ENCODE measurements at regions not wholly inside any gene's neighbourhood (a gene's known extent, or its start where the extent isn't known, plus 50 kb on each side); places are given as distances from the start of the nearest gene placed in this dataset.
"Not testable (repeated sequence)": the region's sequence is repeated elsewhere in the genome, so short reads cannot be mapped to it uniquely, and the experiment has no call there.

DNA sequence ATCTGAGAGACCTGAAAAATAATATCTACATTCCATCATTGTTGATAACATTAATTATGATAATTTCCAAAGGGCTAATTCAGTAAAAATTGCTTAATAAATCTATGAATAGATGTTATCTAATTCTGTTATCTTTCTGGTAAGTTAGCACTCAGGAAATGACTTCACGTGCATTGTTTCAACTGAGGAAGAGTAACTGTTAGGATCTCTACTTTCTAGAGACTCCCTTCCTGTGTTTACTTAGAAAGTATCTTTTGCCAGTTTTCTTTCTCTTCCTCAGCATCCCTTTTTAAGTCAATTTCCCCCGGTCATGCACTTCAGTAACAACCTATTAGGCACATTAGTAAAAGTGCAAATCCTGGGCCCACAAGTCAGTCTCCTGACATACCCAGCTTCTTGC is 231.1 kb upstream of the NOTCH2NLA start:
- H4K20me1 ChIP-seq (replicated peaks; ENCODE audit: control insufficient read depth, insufficient read depth, low read length); in situ Hi-C loops (cut with MboI); DNase-seq (ENCODE audit: extremely low read depth in 1 of 4, low spot score in 3 of 4); H3K9ac ChIP-seq (ENCODE audit: insufficient read depth in 1 of 2, low read depth in 2 of 2, low read length in 2 of 2); CTCF ChIA-PET (ENCODE audit: low intra/inter-chr PET ratio); H3K4me2 ChIP-seq (ENCODE audit: insufficient read depth, low read length); POLR2A ChIA-PET; H3K4me3 ChIP-seq; H3K9me3 ChIP-seq (replicated peaks; ENCODE audit: control insufficient read depth, insufficient read depth, low read depth, low read length); FAIRE-seq; H3K4me1 ChIP-seq (replicated peaks in 1 of 2; ENCODE audit: control insufficient read depth in 2 of 2, insufficient read depth in 2 of 2, low read length in 2 of 2); ATAC-seq; H3K79me2 ChIP-seq (ENCODE audit: control insufficient read depth, insufficient read depth, low read length); intact Hi-C loops (cut with micrococcal nuclease); H3K9me1 ChIP-seq (ENCODE audit: control insufficient read depth, insufficient read depth, low read length); BruUV-seq (replicated peaks); H3K36me3 ChIP-seq (ENCODE audit: control insufficient read depth, insufficient read depth, low read length); H3K27me3 ChIP-seq (ENCODE audit: control insufficient read depth in 2 of 2, insufficient read depth in 2 of 2, low read length in 2 of 2); H2AFZ ChIP-seq (ENCODE audit: low read depth, low read length); H3K27ac ChIP-seq (ENCODE audit: extremely low read depth, low read depth, low read length): not testable (repeated sequence)
- no CpG with 5 or more reads among the region's 2 CpGs for WGBS (ENCODE audit: insufficient coverage, low coverage, missing lambda C conversion rate)

DNA sequence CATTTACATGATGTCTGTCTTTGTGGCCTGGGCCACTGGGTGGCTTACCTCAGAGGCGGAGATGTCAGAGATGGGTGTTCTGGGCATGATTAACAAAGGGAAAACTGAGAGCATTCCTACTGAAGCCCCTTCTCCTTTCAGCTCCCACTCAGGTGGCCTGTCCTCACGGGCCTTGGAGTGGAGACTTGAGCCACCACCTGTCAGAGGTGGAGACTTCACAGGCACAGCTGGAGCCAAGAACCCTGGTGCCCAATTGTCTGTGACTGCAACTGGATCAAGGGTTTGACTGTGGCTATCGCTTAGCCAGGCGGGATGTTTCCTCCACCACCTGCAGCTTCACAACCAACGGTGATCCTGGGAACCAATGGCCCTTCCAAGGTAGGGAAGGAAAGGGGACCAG is 230.5 kb upstream of the NOTCH2NLA start:
- CTCF ChIA-PET (ENCODE audit: low intra/inter-chr PET ratio); H3K4me2 ChIP-seq (ENCODE audit: insufficient read depth, low read length); H4K20me1 ChIP-seq (replicated peaks; ENCODE audit: control insufficient read depth, insufficient read depth, low read length); FAIRE-seq; in situ Hi-C loops (cut with MboI); DNase-seq (ENCODE audit: extremely low read depth in 1 of 4, low spot score in 3 of 4); H3K9ac ChIP-seq (ENCODE audit: insufficient read depth in 1 of 2, low read depth in 2 of 2, low read length in 2 of 2); H3K4me1 ChIP-seq (replicated peaks in 1 of 2; ENCODE audit: control insufficient read depth in 2 of 2, insufficient read depth in 2 of 2, low read length in 2 of 2); H3K4me3 ChIP-seq; intact Hi-C loops (cut with micrococcal nuclease); H3K9me1 ChIP-seq (ENCODE audit: control insufficient read depth, insufficient read depth, low read length); H3K27ac ChIP-seq (ENCODE audit: extremely low read depth, low read depth, low read length); H3K36me3 ChIP-seq (ENCODE audit: control insufficient read depth, insufficient read depth, low read length); H3K27me3 ChIP-seq (ENCODE audit: control insufficient read depth in 2 of 2, insufficient read depth in 2 of 2, low read length in 2 of 2); H2AFZ ChIP-seq (ENCODE audit: low read depth, low read length); POLR2A ChIA-PET; H3K79me2 ChIP-seq (ENCODE audit: control insufficient read depth, insufficient read depth, low read length); H3K9me3 ChIP-seq (replicated peaks; ENCODE audit: control insufficient read depth, insufficient read depth, low read depth, low read length); BruUV-seq (replicated peaks); ATAC-seq: not testable (repeated sequence)
- WGBS (ENCODE audit: insufficient coverage, low coverage, missing lambda C conversion rate), result 4% methylated on average over 3 of the region's 5 CpGs

DNA sequence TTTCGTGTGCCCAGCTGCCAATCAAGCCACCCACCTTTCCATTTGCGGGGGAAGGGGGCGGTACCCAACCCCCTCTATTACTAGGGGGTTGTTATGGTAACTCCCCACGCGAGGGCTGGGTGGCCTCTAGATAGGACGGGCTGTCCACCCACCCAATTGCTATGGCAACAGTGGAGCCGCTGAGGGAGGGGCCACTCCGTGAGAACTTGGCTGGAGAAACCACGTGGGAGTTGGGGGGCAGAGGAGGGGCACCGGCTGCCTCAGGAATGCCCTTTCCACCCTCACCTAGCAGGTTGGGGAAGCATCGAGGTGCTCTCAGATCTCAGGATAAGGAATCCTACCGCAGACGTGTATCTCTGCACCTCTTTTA is 220.0 kb upstream of the NOTCH2NLA start:
- intact Hi-C loops (cut with micrococcal nuclease); POLR2A ChIA-PET: not testable (repeated sequence)
- peak; percentile 44; the same call in 2 of the 3 replicates for ATAC-seq

DNA sequence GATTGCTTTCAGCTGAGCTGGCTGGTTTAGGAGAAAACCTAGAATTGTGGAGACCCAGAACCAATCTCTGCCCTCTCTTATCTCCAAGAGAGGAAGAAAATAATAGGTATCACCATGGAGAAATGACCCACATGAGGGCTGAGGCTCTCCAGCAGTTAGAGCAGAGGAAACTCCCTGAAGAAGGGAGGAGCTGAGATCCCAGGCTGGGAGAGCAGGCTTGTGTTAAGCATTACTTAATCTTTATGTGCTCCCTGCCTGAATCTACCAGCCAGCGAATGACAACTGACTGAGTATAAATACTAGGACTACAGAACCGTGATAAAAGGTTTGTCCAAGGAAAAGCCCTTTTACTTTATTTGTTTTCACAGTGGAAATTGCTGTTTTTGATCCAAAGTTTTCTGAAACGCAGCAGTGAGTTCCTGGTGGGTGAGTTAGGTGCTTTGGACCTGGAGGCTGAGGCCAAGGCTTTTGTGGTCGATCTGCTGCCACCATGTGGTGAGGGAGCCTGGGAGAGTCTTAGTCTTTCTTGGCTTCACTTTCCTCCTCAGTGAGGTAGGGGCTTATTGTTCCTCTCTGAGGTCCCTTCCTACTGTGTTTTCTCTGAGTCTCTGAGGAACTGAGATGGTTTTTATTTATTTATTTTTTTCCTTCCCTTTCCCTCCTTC is 219.5 kb upstream of the NOTCH2NLA start:
- H3K27ac ChIP-seq (ENCODE audit: extremely low read depth, low read depth, low read length); H3K9ac ChIP-seq (ENCODE audit: insufficient read depth in 1 of 2, low read depth in 2 of 2, low read length in 2 of 2); H4K20me1 ChIP-seq (replicated peaks; ENCODE audit: control insufficient read depth, insufficient read depth, low read length); H3K9me3 ChIP-seq (replicated peaks; ENCODE audit: control insufficient read depth, insufficient read depth, low read depth, low read length); intact Hi-C loops (cut with micrococcal nuclease); H3K4me3 ChIP-seq; POLR2A ChIA-PET; BruUV-seq (replicated peaks); H2AFZ ChIP-seq (ENCODE audit: low read depth, low read length); H3K27me3 ChIP-seq (ENCODE audit: control insufficient read depth in 2 of 2, insufficient read depth in 2 of 2, low read length in 2 of 2); H3K36me3 ChIP-seq (ENCODE audit: control insufficient read depth, insufficient read depth, low read length); in situ Hi-C loops (cut with MboI); H3K4me2 ChIP-seq (ENCODE audit: insufficient read depth, low read length); H3K9me1 ChIP-seq (ENCODE audit: control insufficient read depth, insufficient read depth, low read length); CTCF ChIA-PET (ENCODE audit: low intra/inter-chr PET ratio); FAIRE-seq; H3K79me2 ChIP-seq (ENCODE audit: control insufficient read depth, insufficient read depth, low read length); DNase-seq (ENCODE audit: extremely low read depth in 1 of 4, low spot score in 3 of 4); H3K4me1 ChIP-seq (replicated peaks in 1 of 2; ENCODE audit: control insufficient read depth in 2 of 2, insufficient read depth in 2 of 2, low read length in 2 of 2): not testable (repeated sequence)
- 0% methylated on average over 1 of the region's 4 CpGs for WGBS (ENCODE audit: insufficient coverage, low coverage, missing lambda C conversion rate)
- ATAC-seq, result peak; percentile 75

More for the DNA sequence above, 220.0 kb upstream of the NOTCH2NLA start:
- CTCF ChIA-PET (ENCODE audit: low intra/inter-chr PET ratio); DNase-seq (ENCODE audit: extremely low read depth in 1 of 4, low spot score in 3 of 4); FAIRE-seq; H3K27ac ChIP-seq (ENCODE audit: extremely low read depth, low read depth, low read length); H2AFZ ChIP-seq (ENCODE audit: low read depth, low read length); H3K9me1 ChIP-seq (ENCODE audit: control insufficient read depth, insufficient read depth, low read length); H3K9ac ChIP-seq (ENCODE audit: insufficient read depth in 1 of 2, low read depth in 2 of 2, low read length in 2 of 2); H3K79me2 ChIP-seq (ENCODE audit: control insufficient read depth, insufficient read depth, low read length); in situ Hi-C loops (cut with MboI); H3K9me3 ChIP-seq (replicated peaks; ENCODE audit: control insufficient read depth, insufficient read depth, low read depth, low read length); H4K20me1 ChIP-seq (replicated peaks; ENCODE audit: control insufficient read depth, insufficient read depth, low read length); H3K4me2 ChIP-seq (ENCODE audit: insufficient read depth, low read length); H3K27me3 ChIP-seq (ENCODE audit: control insufficient read depth in 2 of 2, insufficient read depth in 2 of 2, low read length in 2 of 2); H3K4me1 ChIP-seq (replicated peaks in 1 of 2; ENCODE audit: control insufficient read depth in 2 of 2, insufficient read depth in 2 of 2, low read length in 2 of 2); H3K4me3 ChIP-seq; BruUV-seq (replicated peaks); H3K36me3 ChIP-seq (ENCODE audit: control insufficient read depth, insufficient read depth, low read length): not testable (repeated sequence)
- no CpG with 5 or more reads among the region's 13 CpGs for WGBS (ENCODE audit: insufficient coverage, low coverage, missing lambda C conversion rate)

All from K562 (cell line).